ENCODE measurements at regions not wholly inside any gene's neighbourhood (a gene's known extent, or its start where the extent isn't known, plus 50 kb on each side); places are given as distances from the start of the nearest gene placed in this dataset.

GRCh38 chr5:5983261-5983980, 394.9 kb downstream of the MED10 start:
- Mint-ChIP-seq H3K27ac (no peak overlapping the region), H3K4me3 (no peak overlapping the region), H3K36me3 (ENCODE audit: low read depth) (no peaks in the 10 kb centered on the region), H3K4me1 (ENCODE audit: low read depth) (no peaks in the 10 kb centered on the region), H3K9me3 (no peaks in the 10 kb centered on the region), H3K27me3 (ENCODE audit: low read depth) (no peaks in the 10 kb centered on the region)
- no peak for DNase-seq (ENCODE audit: low spot score)

DNA sequence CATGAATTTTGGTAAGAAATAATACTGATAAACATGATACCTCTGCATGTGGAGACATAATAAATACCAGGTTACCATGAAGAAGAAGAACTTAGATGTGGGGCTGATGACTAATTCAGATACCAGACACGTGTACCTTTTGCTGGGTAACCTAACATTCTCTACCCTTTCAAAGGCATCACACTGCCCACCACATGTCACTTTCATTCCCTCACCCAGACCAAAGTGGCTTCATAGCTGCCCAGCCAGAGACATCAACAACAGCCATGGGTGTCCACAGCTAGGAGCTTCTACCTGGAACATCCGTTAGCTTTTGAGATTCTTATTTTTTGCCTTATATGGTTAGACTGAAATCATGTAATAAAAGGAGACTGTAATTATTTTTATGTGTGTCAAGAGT, 396.8 kb downstream of the MED10 start:
- H3K4me3 Mint-ChIP-seq: no peak overlapping the region
- DNase-seq (ENCODE audit: low spot score): no peak
- H3K27ac Mint-ChIP-seq: no peak overlapping the region
- H3K9me3 Mint-ChIP-seq: no peaks in the 10 kb centered on the region
- H3K4me1 Mint-ChIP-seq (ENCODE audit: low read depth): no peaks in the 10 kb centered on the region
- H3K27me3 Mint-ChIP-seq (ENCODE audit: low read depth): no peaks in the 10 kb centered on the region
- H3K36me3 Mint-ChIP-seq (ENCODE audit: low read depth): no peaks in the 10 kb centered on the region

DNA sequence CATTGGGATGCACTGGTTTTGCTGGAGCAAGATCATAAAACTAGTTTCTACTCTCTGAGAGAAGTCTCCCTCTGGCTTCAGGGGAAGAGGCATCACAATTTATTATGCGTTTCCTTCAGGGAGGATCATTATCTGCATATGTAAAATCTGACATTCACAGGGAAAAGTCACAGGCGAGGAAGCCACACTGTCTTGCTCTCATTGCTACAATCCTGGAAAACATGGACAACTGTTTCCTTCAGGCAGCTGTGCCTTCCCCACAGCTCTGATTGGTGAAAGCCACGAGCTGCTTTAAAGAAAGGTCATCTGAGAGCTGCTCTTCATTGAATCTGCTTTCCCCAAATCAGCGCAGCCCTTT, 397.8 kb downstream of the MED10 start:
- DNase-seq (ENCODE audit: low spot score): no peak
- no peak overlapping the region for H3K27ac Mint-ChIP-seq
- H3K36me3 Mint-ChIP-seq (ENCODE audit: low read depth): no peaks in the 10 kb centered on the region
- H3K4me3 Mint-ChIP-seq: no peak overlapping the region
- no peaks in the 10 kb centered on the region for H3K27me3 Mint-ChIP-seq (ENCODE audit: low read depth)
- no peaks in the 10 kb centered on the region for H3K9me3 Mint-ChIP-seq
- no peaks in the 10 kb centered on the region for H3K4me1 Mint-ChIP-seq (ENCODE audit: low read depth)

DNA sequence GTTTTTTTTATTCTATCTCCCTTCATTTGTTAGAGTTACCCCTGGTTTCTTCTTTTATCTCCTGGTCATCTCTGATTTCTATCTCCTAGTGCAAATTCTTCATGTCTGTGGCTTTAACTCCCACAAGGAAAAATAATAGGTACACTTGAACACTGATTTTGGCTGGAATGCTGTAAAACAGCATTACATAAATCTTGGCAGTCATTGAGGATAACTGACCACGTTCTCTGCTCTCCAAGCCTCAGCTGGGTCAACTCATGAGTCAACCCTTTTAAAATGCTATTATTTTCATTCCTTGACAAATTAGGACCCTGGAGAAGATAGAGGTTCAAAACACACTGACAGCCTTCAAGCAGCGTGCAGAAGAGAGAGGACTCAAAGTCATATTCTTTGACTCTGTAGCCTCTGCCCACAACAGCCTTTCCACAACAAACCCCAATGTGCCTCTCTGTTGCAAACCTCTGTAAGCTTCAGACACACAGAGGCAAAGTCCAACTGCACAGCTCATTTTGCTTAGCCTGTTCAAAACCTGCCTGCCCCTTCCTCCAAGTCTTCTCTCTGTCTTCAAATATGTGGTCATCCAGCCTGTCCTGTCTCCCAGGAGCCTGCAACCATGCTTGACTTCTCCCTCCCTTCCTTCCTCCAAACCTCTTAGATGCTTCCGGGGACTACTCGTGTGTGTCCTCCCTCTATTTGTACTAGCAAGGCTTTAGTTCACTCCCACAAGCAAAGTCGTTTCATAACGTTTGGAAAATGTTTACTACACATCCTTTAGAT, 398.4 kb downstream of the MED10 start:
- H3K36me3 Mint-ChIP-seq (ENCODE audit: low read depth): no peaks in the 10 kb centered on the region
- H3K4me1 Mint-ChIP-seq (ENCODE audit: low read depth): no peaks in the 10 kb centered on the region
- no peak for DNase-seq (ENCODE audit: low spot score)
- no peak overlapping the region for H3K4me3 Mint-ChIP-seq
- H3K27me3 Mint-ChIP-seq (ENCODE audit: low read depth): no peaks in the 10 kb centered on the region
- no peaks in the 10 kb centered on the region for H3K9me3 Mint-ChIP-seq
- no peak overlapping the region for H3K27ac Mint-ChIP-seq

- Mint-ChIP-seq H3K4me1 (ENCODE audit: low read depth) (no peaks in the 10 kb centered on the region), H3K36me3 (ENCODE audit: low read depth) (no peaks in the 10 kb centered on the region), H3K4me3 (no peak overlapping the region), H3K27me3 (ENCODE audit: low read depth) (no peaks in the 10 kb centered on the region), H3K27ac (no peak overlapping the region), H3K9me3 (no peaks in the 10 kb centered on the region)
- DNase-seq (ENCODE audit: low spot score): no peak
Measured at GRCh38 chr5:5979377-5979760, 399.0 kb downstream of the MED10 start.

- Mint-ChIP-seq H3K27ac (no peak overlapping the region), H3K4me1 (ENCODE audit: low read depth) (no peaks in the 10 kb centered on the region), H3K27me3 (ENCODE audit: low read depth) (no peaks in the 10 kb centered on the region), H3K9me3 (no peaks in the 10 kb centered on the region), H3K4me3 (no peak overlapping the region), H3K36me3 (ENCODE audit: low read depth) (no peaks in the 10 kb centered on the region)
- DNase-seq (ENCODE audit: low spot score): no peak
Measured at GRCh38 chr5:5978501-5979376, 399.6 kb downstream of the MED10 start.

DNA sequence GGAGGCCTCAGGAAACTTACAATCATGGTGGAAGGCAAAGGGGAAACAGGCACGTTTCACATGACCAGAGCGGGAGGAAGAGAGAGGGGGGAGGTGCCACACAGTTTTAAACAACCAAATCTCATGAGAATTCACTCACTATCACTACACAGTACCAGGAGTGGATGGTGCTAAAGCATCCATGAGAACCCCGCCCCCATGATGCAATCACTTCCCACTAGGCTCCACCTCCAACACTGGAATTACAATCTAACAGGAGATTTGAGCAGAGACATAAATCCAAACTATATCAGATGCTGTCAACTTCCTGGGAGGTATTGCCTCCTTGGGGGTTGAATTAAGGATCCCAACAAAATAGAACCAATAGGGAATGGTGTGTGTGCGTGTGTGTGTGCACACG, 407.1 kb downstream of the MED10 start:
- H3K27me3 Mint-ChIP-seq (ENCODE audit: low read depth): no peaks in the 10 kb centered on the region
- no peak overlapping the region for H3K27ac Mint-ChIP-seq
- no peaks in the 10 kb centered on the region for H3K36me3 Mint-ChIP-seq (ENCODE audit: low read depth)
- no peak for DNase-seq (ENCODE audit: low spot score)
- no peaks in the 10 kb centered on the region for H3K4me1 Mint-ChIP-seq (ENCODE audit: low read depth)
- no peaks in the 10 kb centered on the region for H3K9me3 Mint-ChIP-seq
- H3K4me3 Mint-ChIP-seq: no peak overlapping the region

GRCh38 chr5:5969942-5970483, 408.3 kb downstream of the MED10 start:
- no peaks in the 10 kb centered on the region for H3K4me1 Mint-ChIP-seq (ENCODE audit: low read depth)
- H3K27me3 Mint-ChIP-seq (ENCODE audit: low read depth): no peaks in the 10 kb centered on the region
- DNase-seq (ENCODE audit: low spot score): no peak
- no peaks in the 10 kb centered on the region for H3K36me3 Mint-ChIP-seq (ENCODE audit: low read depth)
- peaks cover 3% of the 10 kb centered on the region for H3K9me3 Mint-ChIP-seq
- H3K27ac Mint-ChIP-seq: no peak overlapping the region
- no peak overlapping the region for H3K4me3 Mint-ChIP-seq

GRCh38 chr5:5968981-5969380, 409.4 kb downstream of the MED10 start:
- Mint-ChIP-seq H3K4me1 (ENCODE audit: low read depth) (no peaks in the 10 kb centered on the region), H3K27me3 (ENCODE audit: low read depth) (no peaks in the 10 kb centered on the region), H3K36me3 (ENCODE audit: low read depth) (no peaks in the 10 kb centered on the region), H3K4me3 (no peak overlapping the region), H3K27ac (no peak overlapping the region), H3K9me3 (peaks cover 10% of the 10 kb centered on the region)
- no peak for DNase-seq (ENCODE audit: low spot score)

DNA sequence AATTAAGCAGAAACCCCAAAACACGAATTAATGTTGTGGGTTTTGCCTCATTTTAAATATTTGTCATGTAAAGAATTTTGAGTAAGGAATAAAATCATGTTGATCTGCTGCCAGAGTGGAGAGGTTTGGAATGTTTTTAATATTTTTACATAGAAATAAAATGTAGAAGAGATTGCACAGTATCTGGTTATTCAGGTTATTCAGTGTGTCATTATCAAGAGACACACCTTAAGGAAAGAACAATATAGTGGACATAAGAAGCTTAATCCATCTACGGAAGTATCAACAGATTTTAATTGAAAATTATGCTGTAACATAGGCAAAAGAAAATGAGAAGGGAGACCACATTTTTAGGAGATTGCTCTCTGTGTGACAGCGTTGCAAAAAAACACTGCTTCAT, 410.4 kb downstream of the MED10 start:
- H3K27ac Mint-ChIP-seq: no peak overlapping the region
- no peaks in the 10 kb centered on the region for H3K27me3 Mint-ChIP-seq (ENCODE audit: low read depth)
- H3K9me3 Mint-ChIP-seq: peaks cover 10% of the 10 kb centered on the region

GRCh38 chr5:5967373-5967772, 411.0 kb downstream of the MED10 start:
- Mint-ChIP-seq H3K27ac (no peak overlapping the region), H3K27me3 (ENCODE audit: low read depth) (no peaks in the 10 kb centered on the region), H3K4me1 (ENCODE audit: low read depth) (no peaks in the 10 kb centered on the region), H3K4me3 (no peak overlapping the region), H3K36me3 (ENCODE audit: low read depth) (no peaks in the 10 kb centered on the region), H3K9me3 (peaks cover 10% of the 10 kb centered on the region)
- no peak for DNase-seq (ENCODE audit: low spot score)

More for the DNA sequence above, 410.4 kb downstream of the MED10 start:
- Mint-ChIP-seq H3K36me3 (ENCODE audit: low read depth) (no peaks in the 10 kb centered on the region), H3K4me1 (ENCODE audit: low read depth) (no peaks in the 10 kb centered on the region), H3K4me3 (no peak overlapping the region)
- DNase-seq (ENCODE audit: low spot score): no peak

DNA sequence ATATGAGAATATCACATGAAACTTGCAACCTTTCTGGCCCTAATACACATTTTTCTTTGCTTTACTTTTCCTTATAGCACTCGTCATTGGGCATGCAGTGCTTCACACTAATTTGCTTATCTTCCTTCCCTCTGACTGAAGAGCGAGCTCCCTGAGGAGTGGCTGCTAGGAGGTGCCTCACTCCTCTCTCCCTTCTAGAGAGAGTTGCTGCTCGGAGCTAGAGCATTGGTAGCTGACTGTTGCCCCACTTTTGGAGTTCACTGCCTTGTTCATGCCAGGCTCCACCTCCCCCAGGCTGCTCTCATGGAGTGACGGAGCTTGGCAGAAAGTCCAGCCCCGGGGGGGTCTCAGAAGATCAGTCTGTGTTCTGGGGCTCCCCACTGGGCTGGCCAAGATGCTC, 413.2 kb downstream of the MED10 start:
- Mint-ChIP-seq H3K4me3 (no peak overlapping the region), H3K27ac (no peak overlapping the region), H3K4me1 (ENCODE audit: low read depth) (no peaks in the 10 kb centered on the region), H3K36me3 (ENCODE audit: low read depth) (no peaks in the 10 kb centered on the region), H3K9me3 (peaks cover 10% of the 10 kb centered on the region), H3K27me3 (ENCODE audit: low read depth) (no peaks in the 10 kb centered on the region)
- no peak for DNase-seq (ENCODE audit: low spot score)

GRCh38 chr5:5964347-5964746, 414.0 kb downstream of the MED10 start:
- Mint-ChIP-seq H3K36me3 (ENCODE audit: low read depth) (no peaks in the 10 kb centered on the region), H3K4me1 (ENCODE audit: low read depth) (no peaks in the 10 kb centered on the region), H3K9me3 (peaks cover 10% of the 10 kb centered on the region), H3K27me3 (ENCODE audit: low read depth) (no peaks in the 10 kb centered on the region), H3K27ac (no peak overlapping the region), H3K4me3 (no peak overlapping the region)
- no peak for DNase-seq (ENCODE audit: low spot score)

GRCh38 chr5:5957737-5958136, 420.6 kb downstream of the MED10 start:
- H3K4me1 Mint-ChIP-seq (ENCODE audit: low read depth): no peaks in the 10 kb centered on the region

More at GRCh38 chr5:5957737-5958136, 420.6 kb downstream of the MED10 start:
- Mint-ChIP-seq H3K36me3 (ENCODE audit: low read depth) (no peaks in the 10 kb centered on the region), H3K9me3 (no peaks in the 10 kb centered on the region), H3K27me3 (ENCODE audit: low read depth) (no peaks in the 10 kb centered on the region), H3K4me3 (no peak overlapping the region), H3K27ac (no peak overlapping the region)
- DNase-seq (ENCODE audit: low spot score): no peak
